H9 (cell line): ENCODE measurements at regions not wholly inside any gene's neighbourhood (a gene's known extent, or its start where the extent isn't known, plus 50 kb on each side); places are given as distances from the start of the nearest gene placed in this dataset.

Source experiments
- DNase-seq: peaks from one replicate; pipeline ENCODE4 v3.0.0-alpha.2; 2017
- H2AFZ ChIP-seq: one replicate; pipeline ENCODE4 v1.6.1; 2013; ENCODE audit warnings: mild to moderate bottlenecking, low read length, control low read depth, moderate library complexity
- H2AK5ac ChIP-seq: 2 replicates; pipeline ENCODE4 v1.6.1; 2013; ENCODE audit warnings: low read length, control low read depth, mixed read lengths; ENCODE audit not compliant: insufficient read length
- H2BK120ac ChIP-seq: one replicate; pipeline ENCODE4 v1.6.1; 2013; ENCODE audit warnings: low read depth, mild to moderate bottlenecking, low read length, control low read depth, inconsistent platforms; ENCODE audit not compliant: poor library complexity, severe bottlenecking
- H2BK12ac ChIP-seq: 2 replicates; pipeline ENCODE4 v1.6.1; 2013; ENCODE audit warnings: low read length, control low read depth, mixed read lengths, low read depth; ENCODE audit not compliant: insufficient read length
- H2BK15ac ChIP-seq: 2 replicates; pipeline ENCODE4 v1.6.1; 2013; ENCODE audit warnings: low read depth, low read length, control low read depth
- H2BK20ac ChIP-seq: one replicate; pipeline ENCODE4 v1.6.1; 2013; ENCODE audit warnings: low read depth, mild to moderate bottlenecking, low read length, control low read depth, inconsistent platforms; ENCODE audit not compliant: poor library complexity, severe bottlenecking
- H2BK5ac ChIP-seq: 2 replicates; pipeline ENCODE4 v1.6.1; 2013; ENCODE audit warnings: low read length, control low read depth, mixed read lengths; ENCODE audit not compliant: insufficient read length
- H3K14ac ChIP-seq: 2 replicates; pipeline ENCODE4 v1.6.1; 2013; ENCODE audit warnings: low read length, control low read depth; ENCODE audit not compliant: insufficient read depth
- H3K18ac ChIP-seq: 2 replicates; pipeline ENCODE4 v1.6.1; 2013; ENCODE audit warnings: low read depth, mild to moderate bottlenecking, mixed read lengths, low read length, control low read depth; ENCODE audit not compliant: insufficient read length
- H3K23ac ChIP-seq: 2 replicates; pipeline ENCODE4 v1.6.1; 2013; ENCODE audit warnings: low read length, control low read depth, mixed read lengths, low read depth; ENCODE audit not compliant: insufficient read length
- H3K23me2 ChIP-seq: 2 replicates; pipeline ENCODE4 v1.6.1; 2013; ENCODE audit warnings: low read depth, mild to moderate bottlenecking, mixed read lengths, low read length, control low read depth; ENCODE audit not compliant: insufficient read length, poor library complexity, severe bottlenecking
- H3K27ac ChIP-seq: 2 replicates; pipeline ENCODE4 v1.5.1; 2013; ENCODE audit warnings: low read length, control low read depth, mixed read lengths, low read depth; ENCODE audit not compliant: insufficient read length
- H3K27me3 ChIP-seq: 2 replicates; pipeline ENCODE4 v1.6.1; 2013; ENCODE audit warnings: low read length, control low read depth, inconsistent platforms; ENCODE audit not compliant: insufficient read depth
- H3K4ac ChIP-seq: 2 replicates; pipeline ENCODE4 v1.6.1; 2013; ENCODE audit warnings: low read depth, mild to moderate bottlenecking, control low read depth, inconsistent platforms, low read length, moderate library complexity
- H3K4me1 ChIP-seq: 2 replicates; pipeline ENCODE4 v1.6.1; 2013; ENCODE audit warnings: low read length, control low read depth, inconsistent platforms; ENCODE audit not compliant: insufficient read depth
- H3K4me2 ChIP-seq: 2 replicates; pipeline ENCODE4 v1.6.1; 2013; ENCODE audit warnings: low read length, control low read depth, mixed read lengths; ENCODE audit not compliant: insufficient read length, insufficient read depth
- H3K56ac ChIP-seq: 2 replicates; pipeline ENCODE4 v1.6.1; 2013; ENCODE audit warnings: low read depth, mild to moderate bottlenecking, mixed read lengths, low read length, control low read depth; ENCODE audit not compliant: insufficient read length
- H3K79me1 ChIP-seq: 2 replicates; pipeline ENCODE4 v1.6.1; 2013; ENCODE audit warnings: low read depth, mild to moderate bottlenecking, moderate library complexity, low read length, control low read depth, inconsistent platforms; ENCODE audit not compliant: insufficient read depth, poor library complexity, severe bottlenecking
- H3K79me2 ChIP-seq: 2 replicates; pipeline ENCODE4 v1.6.1; 2013; ENCODE audit warnings: low read length, control low read depth, inconsistent platforms; ENCODE audit not compliant: insufficient read depth
- H3K9ac ChIP-seq: 2 replicates; pipeline ENCODE4 v1.6.1; 2013; ENCODE audit warnings: low read length, control low read depth, mixed read lengths; ENCODE audit not compliant: insufficient read length; ENCODE audit errors: extremely low read depth
- H3K9me3 ChIP-seq: one replicate; pipeline ENCODE4 v1.6.1; 2013; ENCODE audit warnings: low read depth, low read length, inconsistent platforms; ENCODE audit not compliant: control insufficient read depth
- H3T11ph ChIP-seq: one replicate; pipeline ENCODE4 v1.6.1; 2013; ENCODE audit warnings: mild to moderate bottlenecking, low read length, control low read depth, inconsistent platforms
- H4K20me1 ChIP-seq: one replicate; pipeline ENCODE4 v1.6.1; 2013; ENCODE audit not compliant: control insufficient read depth, insufficient read length, insufficient read depth
- H4K5ac ChIP-seq: 2 replicates; pipeline ENCODE4 v1.6.1; 2013; ENCODE audit warnings: low read depth, mild to moderate bottlenecking, mixed read lengths, low read length, control low read depth; ENCODE audit not compliant: insufficient read length
- H4K8ac ChIP-seq: replicated peaks from 2 replicates; pipeline ENCODE4 v1.6.1; 2013; ENCODE audit warnings: low read length, control low read depth, mixed read lengths, low read depth; ENCODE audit not compliant: insufficient read length
- H4K91ac ChIP-seq: 2 replicates; pipeline ENCODE4 v1.6.1; 2013; ENCODE audit warnings: low read depth, mild to moderate bottlenecking, moderate library complexity, mixed read lengths, low read length, control low read depth; ENCODE audit not compliant: insufficient read length
- H3K27ac Mint-ChIP-seq, 3 experiments: 2 replicates in 2 of 3; 3 replicates in 1 of 3; pipeline ENCODE4 v1.8.0; 2020 to 2021; ENCODE audit warnings: mixed read lengths in 3 of 3, mild to moderate bottlenecking in 1 of 3, moderate library complexity in 1 of 3
- H3K27me3 Mint-ChIP-seq: 2 replicates; pipeline ENCODE4 v1.8.0; 2021; ENCODE audit warnings: low read depth, mild to moderate bottlenecking, moderate library complexity, mixed read lengths
- H3K36me3 Mint-ChIP-seq, 3 experiments: 2 replicates in 2 of 3; 3 replicates in 1 of 3; pipeline ENCODE4 v1.8.0; 2020 to 2021; ENCODE audit warnings: low read depth in 3 of 3, mixed read lengths in 3 of 3; ENCODE audit not compliant: insufficient read depth in 1 of 3
- H3K4me1 Mint-ChIP-seq, 2 experiments: 2 replicates each; pipeline ENCODE4 v1.8.0; 2020; ENCODE audit warnings: mixed read lengths in 2 of 2
- H3K4me3 Mint-ChIP-seq, 2 experiments: 2 replicates in 1 of 2; 3 replicates in 1 of 2; pipeline ENCODE4 v1.8.0; 2020 to 2021; ENCODE audit warnings: mild to moderate bottlenecking in 2 of 2, mixed read lengths in 2 of 2, moderate library complexity in 1 of 2
- H3K9me3 Mint-ChIP-seq, 2 experiments: 2 replicates in 1 of 2; 3 replicates in 1 of 2; pipeline ENCODE4 v1.8.0; 2020; ENCODE audit warnings: mild to moderate bottlenecking in 2 of 2, mixed read lengths in 2 of 2, moderate library complexity in 1 of 2
- WGBS: extraction: QIAGEN DNeasy Blood & Tissue Kit; methylation state at CpG from one replicate; pipeline ENCODE4 v1.1.7; 2013; ENCODE audit warnings: missing lambda C conversion rate, low lambda C conversion rate, mixed read lengths; ENCODE audit not compliant: insufficient read length; ENCODE audit errors: extremely low coverage; 5-methylcytosine and 5-hydroxymethylcytosine counted together
- TF ChIP-seq, protein P1 (sequence below): fragments of 200-600 bp; sonication (generic); conservative IDR thresholded peaks from 3 replicates; pipeline ENCODE4 v1.8.0; 2021; ENCODE audit warnings: antibody characterized with exemption, mild to moderate bottlenecking

DNA sequence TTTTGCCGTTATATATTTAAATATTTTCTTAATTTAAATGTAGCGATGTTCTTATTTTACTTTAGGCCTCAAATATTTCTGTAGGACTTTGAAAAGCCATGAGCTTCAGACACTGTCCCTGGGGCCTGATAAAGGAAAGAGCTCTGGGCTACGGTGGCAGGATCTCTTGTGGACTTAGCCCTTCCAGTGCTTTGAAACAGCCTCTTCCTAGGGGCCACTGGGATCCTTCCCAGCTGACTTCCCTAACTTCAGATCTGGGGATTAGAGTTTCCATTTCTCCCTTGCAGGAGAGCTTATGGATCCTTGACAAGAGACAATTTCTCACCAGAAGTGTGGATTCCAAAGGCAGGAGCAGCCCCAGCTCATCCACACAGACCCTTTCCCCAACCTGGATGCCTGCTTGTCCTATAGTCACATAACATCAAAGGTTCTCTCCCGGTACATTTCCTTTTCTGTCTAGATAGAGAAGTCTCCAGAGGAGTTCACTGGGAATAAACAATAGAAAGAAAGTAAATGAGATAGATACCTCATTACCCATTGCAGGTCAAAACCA is 221.4 kb downstream of the TTC6 start:
- Histone ChIP-seq H3K4me1 (no peaks in the 10 kb centered on the region), H4K20me1 (no peaks in the 10 kb centered on the region), H3K23ac (no peak overlapping the region), H3K4ac (no peak overlapping the region), H3K79me1 (no peaks in the 10 kb centered on the region), H2AK5ac (no peak overlapping the region), H3K14ac (no peak overlapping the region), H2BK120ac (no peak overlapping the region), H2BK5ac (no peak overlapping the region), H4K91ac (no peak overlapping the region), H3T11ph (no peak overlapping the region), H3K79me2 (no peaks in the 10 kb centered on the region), H2BK15ac (no peak overlapping the region), H3K9ac (no peak overlapping the region), H4K5ac (no peak overlapping the region), H3K56ac (no peak overlapping the region), H3K27me3 (no peaks in the 10 kb centered on the region), H3K4me2 (no peak overlapping the region), H2BK20ac (no peak overlapping the region), H3K18ac (no peak overlapping the region), H2BK12ac (no peak overlapping the region), H4K8ac (no peak overlapping the region), H3K27ac (no peak overlapping the region), H2AFZ (no peak overlapping the region), H3K9me3 (no peaks in the 10 kb centered on the region), H3K23me2 (no peaks in the 10 kb centered on the region)
- Mint-ChIP-seq H3K4me3 (no peak overlapping the region), H3K9me3 (no peaks in the 10 kb centered on the region), H3K27ac (no peak overlapping the region), H3K27me3 (no peaks in the 10 kb centered on the region; the same call in 1 of the 2 replicates), H3K36me3 (no peaks in the 10 kb centered on the region), H3K4me1 (peaks cover 0 to 9% of the 10 kb centered on the region in 2 experiments; a peak in 1 of 4 replicates)
- TF ChIP-seq, protein P1, sequence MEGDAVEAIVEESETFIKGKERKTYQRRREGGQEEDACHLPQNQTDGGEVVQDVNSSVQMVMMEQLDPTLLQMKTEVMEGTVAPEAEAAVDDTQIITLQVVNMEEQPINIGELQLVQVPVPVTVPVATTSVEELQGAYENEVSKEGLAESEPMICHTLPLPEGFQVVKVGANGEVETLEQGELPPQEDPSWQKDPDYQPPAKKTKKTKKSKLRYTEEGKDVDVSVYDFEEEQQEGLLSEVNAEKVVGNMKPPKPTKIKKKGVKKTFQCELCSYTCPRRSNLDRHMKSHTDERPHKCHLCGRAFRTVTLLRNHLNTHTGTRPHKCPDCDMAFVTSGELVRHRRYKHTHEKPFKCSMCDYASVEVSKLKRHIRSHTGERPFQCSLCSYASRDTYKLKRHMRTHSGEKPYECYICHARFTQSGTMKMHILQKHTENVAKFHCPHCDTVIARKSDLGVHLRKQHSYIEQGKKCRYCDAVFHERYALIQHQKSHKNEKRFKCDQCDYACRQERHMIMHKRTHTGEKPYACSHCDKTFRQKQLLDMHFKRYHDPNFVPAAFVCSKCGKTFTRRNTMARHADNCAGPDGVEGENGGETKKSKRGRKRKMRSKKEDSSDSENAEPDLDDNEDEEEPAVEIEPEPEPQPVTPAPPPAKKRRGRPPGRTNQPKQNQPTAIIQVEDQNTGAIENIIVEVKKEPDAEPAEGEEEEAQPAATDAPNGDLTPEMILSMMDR: no peak
- no peak for DNase-seq
- no CpG with 5 or more reads among the region's 4 CpGs for WGBS
